ENCODE measurements at regions not wholly inside any gene's neighbourhood (a gene's known extent, or its start where the extent isn't known, plus 50 kb on each side); places are given as distances from the start of the nearest gene placed in this dataset.

DNA sequence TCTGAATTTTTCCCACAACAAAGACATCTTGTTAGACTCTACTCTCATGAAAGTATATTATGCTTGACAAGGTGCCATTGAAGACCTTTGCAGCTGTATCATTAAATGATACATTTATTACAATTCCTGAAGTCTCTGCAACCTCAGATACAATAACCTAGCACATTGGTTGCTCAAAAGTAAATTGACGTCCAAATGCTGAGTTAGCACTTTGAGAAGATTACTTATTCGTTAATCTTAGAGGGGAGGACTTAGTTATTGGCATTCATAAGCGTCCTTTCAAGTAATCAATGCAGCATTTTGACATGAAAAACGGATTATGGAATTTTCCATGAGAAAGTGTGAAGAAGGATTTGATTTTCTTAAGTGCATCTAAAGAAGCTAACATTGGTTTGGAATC, 151.6 kb downstream of the ARSF start:
- Histone ChIP-seq H3K36me3 (no peaks in the 10 kb centered on the region), H3K27ac (no peak overlapping the region), H3K9me3 (no peaks in the 10 kb centered on the region), H3K4me3 (no peak overlapping the region), H3K27me3 (no peaks in the 10 kb centered on the region), H3K4me1 (no peaks in the 10 kb centered on the region)
- TF ChIP-seq CTCF (IDR thresholded peaks at IDR 0.05) = no peak
- intact Hi-C loops (cut with DNase I) = no loop called here
- DNase-seq = no peak
- ATAC-seq = no peak

- DNase-seq = no peak
- TF ChIP-seq CTCF (IDR thresholded peaks at IDR 0.05) = no peak
- Histone ChIP-seq H3K9me3 (no peaks in the 10 kb centered on the region), H3K36me3 (no peaks in the 10 kb centered on the region), H3K27me3 (no peaks in the 10 kb centered on the region), H3K4me3 (no peak overlapping the region), H3K4me1 (no peaks in the 10 kb centered on the region), H3K27ac (no peak overlapping the region)
- ATAC-seq = no peak
- intact Hi-C loops (cut with DNase I) = no loop called here
Observed at GRCh38 chrX:3191796-3192195, 150.5 kb downstream of the ARSF start.

DNA sequence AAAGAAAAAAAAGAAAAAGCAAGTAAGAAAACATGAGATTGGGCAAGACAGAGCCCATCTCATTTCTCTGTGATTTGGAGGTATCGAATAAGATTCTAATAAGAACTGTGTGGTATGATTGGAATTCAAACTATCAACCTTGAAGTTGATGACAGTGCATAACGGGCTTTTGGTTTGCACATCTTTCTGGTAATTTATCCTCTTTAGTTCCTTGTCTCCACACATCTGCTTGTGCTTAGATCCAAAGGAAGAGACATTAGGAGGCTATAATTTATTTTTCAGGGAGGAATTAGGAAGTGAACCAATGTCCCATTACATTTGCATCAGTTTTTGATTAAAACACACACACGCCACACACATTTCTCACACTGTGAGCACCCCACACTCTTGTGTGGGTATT, 149.9 kb downstream of the ARSF start:
- ATAC-seq (no peak), DNase-seq (no peak)
- no peaks in the 10 kb centered on the region for H3K4me1 ChIP-seq
- no peaks in the 10 kb centered on the region for H3K36me3 ChIP-seq
- no peak for TF ChIP-seq CTCF (IDR thresholded peaks at IDR 0.05)
- H3K27me3 ChIP-seq = no peaks in the 10 kb centered on the region
- H3K9me3 ChIP-seq = no peaks in the 10 kb centered on the region
- intact Hi-C loops (cut with DNase I) = no loop called here
- H3K27ac ChIP-seq = no peak overlapping the region
- no peak overlapping the region for H3K4me3 ChIP-seq

DNA sequence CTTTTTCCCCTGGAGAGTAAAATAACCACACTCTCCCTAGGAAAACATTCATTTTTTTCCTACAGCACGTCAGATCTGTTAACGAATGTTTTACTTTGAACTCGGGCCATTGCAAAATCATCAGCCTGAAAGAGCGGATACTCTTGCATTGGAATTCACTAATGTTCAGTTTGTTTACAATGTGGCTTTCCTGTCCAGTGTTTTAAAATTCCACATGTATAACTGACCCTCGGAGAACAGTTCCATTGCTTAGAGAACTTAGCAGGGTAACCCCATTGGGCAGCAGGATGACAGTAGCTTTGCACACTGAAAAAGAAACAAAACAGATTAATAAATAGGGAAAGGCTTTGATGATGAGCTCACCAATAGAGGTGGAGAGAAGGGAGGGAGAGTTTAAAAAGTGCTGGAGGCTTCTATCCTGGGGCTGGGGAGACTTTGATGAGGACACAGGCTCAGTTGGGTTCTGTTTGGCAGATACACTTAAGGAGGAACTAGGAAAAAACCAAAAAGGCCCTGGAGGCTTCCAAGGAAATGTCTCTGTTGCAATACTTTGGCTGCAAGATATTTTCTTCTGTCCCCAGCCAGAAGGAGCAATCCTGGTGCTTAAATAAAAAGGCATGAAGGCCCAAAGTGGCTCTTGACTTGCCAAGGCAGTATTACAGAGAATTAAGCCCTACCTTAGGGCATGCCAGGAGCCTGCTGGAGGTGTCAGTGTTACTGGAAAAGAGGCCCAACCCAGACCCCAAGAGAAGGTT, 143.1 kb downstream of the ARSF start:
- intact Hi-C loops (cut with DNase I) = no loop called here
- H3K9me3 ChIP-seq = no peaks in the 10 kb centered on the region
- no peaks in the 10 kb centered on the region for H3K27me3 ChIP-seq
- H3K36me3 ChIP-seq = no peaks in the 10 kb centered on the region
- DNase-seq = peak in 2 of 4 donors; percentile 17 to 33
- TF ChIP-seq CTCF (IDR thresholded peaks at IDR 0.05) = no peak
- H3K27ac ChIP-seq = no peak overlapping the region
- no peak overlapping the region for H3K4me3 ChIP-seq
- H3K4me1 ChIP-seq = no peaks in the 10 kb centered on the region
- peak; percentile 24 for ATAC-seq

DNA sequence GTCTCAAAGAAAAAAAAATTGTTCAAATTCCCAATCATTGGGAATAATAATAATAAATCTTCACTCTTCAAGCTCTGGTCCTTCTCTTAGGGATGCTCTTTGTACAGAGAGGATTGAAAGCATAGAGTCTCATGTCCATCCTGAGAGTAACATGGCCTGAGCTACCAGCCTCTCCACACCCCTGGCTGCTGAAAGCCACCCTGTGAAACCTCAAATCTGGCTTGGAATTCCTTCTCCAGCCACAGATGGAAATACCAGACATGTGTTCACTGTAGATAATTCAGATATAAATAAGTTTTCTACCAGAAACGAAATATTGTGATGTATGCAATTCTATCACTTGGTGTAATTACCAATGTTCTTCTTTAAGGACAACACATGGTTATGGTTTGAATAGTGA, 140.6 kb downstream of the ARSF start:
- no peak overlapping the region for H3K27ac ChIP-seq
- H3K27me3 ChIP-seq = no peaks in the 10 kb centered on the region
- no peak overlapping the region for H3K4me3 ChIP-seq
- H3K9me3 ChIP-seq = no peaks in the 10 kb centered on the region
- intact Hi-C loops (cut with DNase I) = no loop called here
- ATAC-seq (no peak), DNase-seq (no peak)
- TF ChIP-seq CTCF (IDR thresholded peaks at IDR 0.05) = no peak
- no peaks in the 10 kb centered on the region for H3K36me3 ChIP-seq
- H3K4me1 ChIP-seq = no peaks in the 10 kb centered on the region

Measured in left lung (tissue), 4 donors.